ENCODE measurements at regions not wholly inside any gene's neighbourhood (a gene's known extent, or its start where the extent isn't known, plus 50 kb on each side); places are given as distances from the start of the nearest gene placed in this dataset.
A peak's percentile ranks its signal among the peaks of the same experiment; 100 is the strongest.

GRCh38 chr14:98633380-98633779, 638.6 kb downstream of the BCL11B start:
- no peak for DNase-seq (ENCODE audit: low spot score)

- DNase-seq (ENCODE audit: low spot score): no peak
These were observed 637.8 kb downstream of the BCL11B start for GRCh38 chr14:98634043-98634820.

- DNase-seq (ENCODE audit: low spot score): no peak
These were observed 633.6 kb downstream of the BCL11B start for GRCh38 chr14:98638366-98638765.

DNA sequence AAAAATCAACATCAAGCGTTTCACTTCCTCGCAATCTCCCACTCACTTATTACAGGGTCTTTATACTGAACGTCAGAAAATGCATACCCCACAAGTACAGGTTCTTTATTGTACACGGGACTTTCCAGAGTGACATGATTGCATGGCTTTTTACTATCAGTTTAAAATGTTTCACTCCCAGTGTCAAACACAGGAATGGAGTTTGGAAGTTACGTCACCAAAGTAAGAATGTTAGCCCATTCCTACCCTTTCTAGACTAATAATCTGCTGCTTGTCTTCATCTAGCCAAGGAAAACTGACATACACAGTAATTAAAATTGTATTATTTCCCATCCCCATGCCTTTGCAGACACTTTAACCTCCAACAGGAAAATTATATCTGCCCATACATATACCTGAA, 624.2 kb downstream of the BCL11B start:
- no peak for DNase-seq (ENCODE audit: low spot score)

- no peak for DNase-seq (ENCODE audit: low spot score)
These were observed 621.0 kb downstream of the BCL11B start for GRCh38 chr14:98651037-98651436.

GRCh38 chr14:98665007-98665406, 607.0 kb downstream of the BCL11B start:
- DNase-seq (ENCODE audit: low spot score): no peak

- DNase-seq (ENCODE audit: low spot score): no peak
These were observed 605.5 kb downstream of the BCL11B start for GRCh38 chr14:98666545-98666944.

DNA sequence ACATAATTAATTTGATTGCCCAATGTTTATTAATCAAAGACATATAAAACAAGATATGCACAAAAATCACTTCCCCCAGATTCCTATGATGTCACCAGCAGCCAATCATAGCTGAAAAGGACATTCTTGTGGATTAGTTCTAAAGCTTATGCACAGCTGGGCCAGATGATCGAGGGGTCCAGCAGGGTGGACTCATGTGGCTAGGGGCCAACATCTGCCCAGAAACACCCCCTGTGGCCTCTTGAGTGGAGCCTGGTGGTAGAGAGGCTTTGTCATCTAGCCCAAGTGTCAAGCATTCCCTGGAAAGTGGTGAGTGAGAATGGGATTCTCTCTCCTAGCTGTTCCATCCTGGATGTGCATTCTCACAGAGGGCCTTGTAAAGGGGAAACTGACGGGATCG, 590.0 kb downstream of the BCL11B start:
- no peak for DNase-seq (ENCODE audit: low spot score)

DNA sequence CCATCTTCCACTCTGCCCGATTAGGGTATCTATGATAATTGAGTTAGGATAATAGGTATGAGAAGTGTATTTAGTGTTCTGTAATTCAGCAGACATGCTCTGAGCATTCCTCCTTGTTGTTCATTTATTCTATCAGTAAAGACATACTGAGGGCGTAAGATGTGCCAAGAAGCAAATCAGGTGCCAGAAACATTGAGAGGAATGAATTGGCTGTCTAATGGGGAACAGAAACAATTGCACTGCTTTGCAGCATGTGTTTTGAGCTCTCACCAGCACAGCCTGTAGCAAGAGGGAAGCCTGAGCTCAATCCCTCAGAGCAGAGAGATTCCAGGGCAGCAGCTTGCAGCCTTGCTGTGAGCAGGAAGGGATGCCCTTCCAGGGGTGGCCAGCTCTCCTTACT, 589.3 kb downstream of the BCL11B start:
- no peak for DNase-seq (ENCODE audit: low spot score)

GRCh38 chr14:98684468-98684867, 587.5 kb downstream of the BCL11B start:
- DNase-seq (ENCODE audit: low spot score): no peak

- no peak for DNase-seq (ENCODE audit: low spot score)
These were observed 586.3 kb downstream of the BCL11B start for GRCh38 chr14:98685725-98686124.

GRCh38 chr14:98688446-98688845, 583.6 kb downstream of the BCL11B start:
- DNase-seq (ENCODE audit: low spot score): no peak

DNA sequence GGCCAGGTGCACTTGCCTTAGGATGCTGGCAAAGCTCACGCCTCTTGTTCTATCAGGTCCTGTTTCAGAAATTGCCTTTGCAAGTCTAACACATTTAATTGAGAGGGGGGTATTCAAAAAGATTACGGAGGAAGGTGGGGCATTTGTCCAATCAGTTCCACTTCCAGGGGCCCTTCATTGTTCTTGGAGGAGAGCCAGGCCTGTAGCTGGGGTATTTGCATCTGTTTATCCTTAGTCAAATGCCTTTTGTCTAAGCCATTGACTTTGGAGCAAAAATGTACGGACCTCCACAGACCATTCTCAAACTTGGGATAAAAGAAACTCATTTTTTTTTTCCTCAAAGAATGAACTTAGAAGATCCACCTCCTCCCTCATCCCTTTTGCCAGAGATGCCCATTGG, 582.0 kb downstream of the BCL11B start:
- no peak for DNase-seq (ENCODE audit: low spot score)

GRCh38 chr14:98692832-98693231, 579.2 kb downstream of the BCL11B start:
- peak; percentile 25 for DNase-seq (ENCODE audit: low spot score)

- no peak for DNase-seq (ENCODE audit: low spot score)
These were observed 577.5 kb downstream of the BCL11B start for GRCh38 chr14:98694541-98694940.

DNA sequence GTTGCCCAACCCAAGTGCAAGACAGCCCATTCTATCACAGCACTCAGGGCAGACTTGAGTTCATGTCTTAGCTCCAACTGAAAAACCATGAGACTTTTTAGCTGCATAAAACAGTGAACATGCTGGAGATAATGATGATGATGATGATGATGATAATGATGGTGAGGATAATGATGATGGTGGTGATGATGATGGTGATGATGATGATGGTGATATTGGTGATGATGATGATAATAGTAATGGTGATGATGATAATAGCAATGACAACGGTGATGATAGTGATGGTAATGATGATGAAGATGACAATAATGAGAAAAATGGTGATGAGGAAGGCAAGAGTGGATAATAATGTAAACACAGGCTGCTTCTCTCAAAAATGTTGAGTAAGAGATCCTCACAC, 576.2 kb downstream of the BCL11B start:
- DNase-seq (ENCODE audit: low spot score): no peak

DNA sequence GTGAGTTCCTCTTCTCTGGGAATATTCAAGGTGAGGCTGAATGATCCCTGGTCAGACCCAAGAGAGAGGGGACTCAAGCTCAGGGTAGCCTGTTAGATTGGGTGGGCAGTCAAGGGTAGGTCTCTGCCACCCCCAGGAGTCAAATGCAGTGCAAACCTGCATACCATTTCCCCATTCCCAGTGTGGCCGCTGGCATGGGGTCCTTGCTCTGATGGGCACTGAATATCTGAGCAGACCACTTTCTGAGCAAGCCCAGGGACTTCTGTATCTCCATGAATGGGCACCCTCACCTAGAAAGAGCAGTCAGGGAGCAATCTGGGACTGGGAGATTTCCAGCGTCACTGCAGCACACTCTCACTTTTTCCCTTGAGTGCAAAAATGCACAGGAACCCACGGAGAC, 573.7 kb downstream of the BCL11B start:
- DNase-seq (ENCODE audit: low spot score): no peak

DNA sequence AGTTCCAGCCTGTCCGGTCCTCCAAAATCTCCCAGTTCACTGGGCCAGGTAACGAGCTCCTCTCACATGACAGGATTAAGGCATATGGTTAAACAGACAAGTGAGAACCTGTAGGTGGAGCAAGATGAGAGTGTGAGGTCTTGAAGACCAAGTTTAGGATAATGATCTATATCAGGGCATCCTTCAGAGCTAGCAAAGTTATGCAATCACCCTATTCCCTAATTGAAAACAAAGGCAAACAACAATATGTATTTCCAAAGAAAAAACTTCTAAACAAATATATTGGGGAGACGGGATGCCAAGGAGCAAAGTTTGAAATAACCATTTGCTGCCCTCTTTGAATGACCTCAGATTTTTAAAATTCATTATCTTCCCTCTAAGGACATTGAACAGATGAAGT, 571.2 kb downstream of the BCL11B start:
- DNase-seq (ENCODE audit: low spot score): no peak

GRCh38 chr14:98701377-98701776, 570.6 kb downstream of the BCL11B start:
- DNase-seq (ENCODE audit: low spot score): no peak

DNA sequence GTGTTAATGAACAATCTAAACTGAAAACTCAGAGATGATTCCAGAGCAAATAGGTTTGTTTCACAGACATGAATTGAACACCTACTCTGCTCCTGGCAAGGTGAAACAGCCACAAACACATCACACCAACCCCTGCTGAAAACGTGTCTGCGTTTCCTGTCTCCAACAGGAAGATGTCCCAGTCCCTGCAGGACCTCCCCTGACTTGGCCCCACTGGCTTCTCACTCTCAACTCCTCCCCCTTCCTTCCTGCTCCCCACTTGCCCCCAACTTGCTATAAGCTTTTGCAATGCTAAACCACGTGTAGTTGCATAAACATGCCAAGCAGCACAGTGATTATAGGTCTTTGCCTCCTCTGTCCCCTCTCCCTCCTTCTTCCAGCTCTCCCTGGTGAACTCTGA, 567.6 kb downstream of the BCL11B start:
- DNase-seq (ENCODE audit: low spot score): peak; percentile 25

DNA sequence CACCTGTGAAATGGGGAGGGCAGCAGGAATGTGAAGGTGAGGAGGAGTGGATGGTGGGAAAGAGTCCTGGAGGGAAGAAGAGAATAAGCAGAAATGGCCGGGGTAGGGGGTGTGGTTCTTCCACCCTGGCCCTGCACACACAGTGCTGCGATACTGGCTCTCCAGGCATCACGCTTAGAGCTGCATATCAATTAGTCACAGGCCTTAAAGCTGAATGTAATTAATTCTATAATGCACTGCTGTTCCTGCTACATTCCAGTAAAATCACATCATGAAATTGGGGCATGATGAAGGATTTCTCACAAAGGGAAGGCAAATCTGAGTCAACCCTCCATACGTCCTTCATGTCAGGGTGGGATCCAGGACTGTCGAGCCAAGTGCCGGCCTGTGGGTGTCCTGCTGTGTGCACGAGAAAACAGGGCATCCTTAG, 566.1 kb downstream of the BCL11B start:
- no peak for DNase-seq (ENCODE audit: low spot score)

DNA sequence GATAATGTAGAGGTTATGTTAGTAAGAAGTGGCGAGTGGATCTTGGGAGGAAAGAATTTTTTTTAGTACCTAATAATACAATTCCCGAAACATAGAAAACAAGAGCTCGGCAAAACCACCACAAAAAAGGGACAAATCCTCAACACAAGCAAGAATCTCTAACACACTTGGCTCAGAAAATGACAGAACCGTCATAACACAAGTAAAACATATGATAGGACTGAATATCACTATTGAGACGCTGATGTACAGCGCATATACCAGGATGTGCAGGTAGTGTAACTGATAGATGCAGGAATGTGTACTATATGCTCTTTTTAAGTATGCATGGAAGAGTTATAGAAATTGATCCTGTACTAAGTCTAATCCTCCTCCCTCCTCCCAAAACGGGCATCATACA, 564.5 kb downstream of the BCL11B start:
- no peak for DNase-seq (ENCODE audit: low spot score)

DNA sequence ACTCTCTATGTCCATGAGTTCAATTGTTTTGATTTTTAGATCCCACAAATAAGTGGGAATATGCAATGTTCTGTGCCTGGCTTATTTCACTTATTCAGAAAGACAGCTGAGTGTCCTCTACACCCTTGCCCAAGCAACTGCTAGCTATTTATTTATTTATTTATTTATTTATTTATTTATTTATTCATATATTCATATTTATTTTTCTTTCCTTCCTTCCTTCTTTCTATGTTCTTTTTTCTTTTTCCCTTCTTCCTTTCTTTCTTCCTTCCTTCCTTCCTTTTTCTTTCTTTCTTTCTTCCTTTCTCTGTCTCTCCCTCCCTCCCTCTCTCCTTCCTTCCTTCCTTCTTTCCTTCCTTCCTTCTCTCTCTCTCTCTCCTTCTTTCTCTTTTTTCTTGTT, 563.4 kb downstream of the BCL11B start:
- DNase-seq (ENCODE audit: low spot score): no peak

DNA sequence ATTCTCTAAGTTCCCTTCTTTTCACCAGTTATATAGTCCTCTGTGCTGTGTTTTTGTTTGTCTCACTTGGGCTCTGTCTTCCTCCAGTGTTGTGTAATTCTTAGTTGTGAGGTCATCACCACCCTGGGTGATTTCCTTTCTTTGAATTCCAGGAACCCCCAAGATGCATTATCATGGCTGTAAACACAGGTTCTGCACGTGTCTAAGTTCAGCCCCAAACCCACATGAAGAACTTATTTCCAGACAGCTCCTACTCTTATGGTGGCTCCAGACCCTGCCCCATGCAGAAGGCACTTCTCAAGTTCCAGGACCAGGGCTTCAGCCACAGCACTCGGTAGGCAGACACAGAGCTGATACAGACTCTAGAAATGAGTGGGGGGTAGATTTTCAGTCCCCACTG, 560.5 kb downstream of the BCL11B start:
- DNase-seq (ENCODE audit: low spot score): peak; percentile 22
